ENCODE measurements at regions not wholly inside any gene's neighbourhood (a gene's known extent, or its start where the extent isn't known, plus 50 kb on each side); places are given as distances from the start of the nearest gene placed in this dataset.
"Not testable (repeated sequence)": the region's sequence is repeated elsewhere in the genome, so short reads cannot be mapped to it uniquely, and the experiment has no call there.

DNA sequence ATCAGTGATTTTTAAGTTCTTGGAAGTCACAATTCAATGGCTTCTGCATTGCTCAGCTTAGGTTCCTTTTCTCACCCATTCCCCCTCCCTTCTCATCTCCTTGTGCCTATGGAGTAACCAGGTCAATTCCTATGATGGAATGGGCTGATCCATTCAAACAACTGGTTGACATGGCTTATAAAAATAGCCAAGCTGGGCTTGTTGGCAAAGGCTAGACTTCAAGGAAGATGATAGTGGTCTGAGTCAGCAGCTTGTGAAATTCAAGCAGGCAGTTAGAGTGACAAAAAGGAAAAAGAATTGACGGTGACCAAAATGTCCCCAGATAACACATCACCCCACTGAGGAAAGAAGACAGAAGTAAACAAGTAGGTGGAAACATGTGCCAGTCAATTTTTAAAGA is 119.9 kb upstream of the PCED1B start:
- TF ChIP-seq, protein P1, sequence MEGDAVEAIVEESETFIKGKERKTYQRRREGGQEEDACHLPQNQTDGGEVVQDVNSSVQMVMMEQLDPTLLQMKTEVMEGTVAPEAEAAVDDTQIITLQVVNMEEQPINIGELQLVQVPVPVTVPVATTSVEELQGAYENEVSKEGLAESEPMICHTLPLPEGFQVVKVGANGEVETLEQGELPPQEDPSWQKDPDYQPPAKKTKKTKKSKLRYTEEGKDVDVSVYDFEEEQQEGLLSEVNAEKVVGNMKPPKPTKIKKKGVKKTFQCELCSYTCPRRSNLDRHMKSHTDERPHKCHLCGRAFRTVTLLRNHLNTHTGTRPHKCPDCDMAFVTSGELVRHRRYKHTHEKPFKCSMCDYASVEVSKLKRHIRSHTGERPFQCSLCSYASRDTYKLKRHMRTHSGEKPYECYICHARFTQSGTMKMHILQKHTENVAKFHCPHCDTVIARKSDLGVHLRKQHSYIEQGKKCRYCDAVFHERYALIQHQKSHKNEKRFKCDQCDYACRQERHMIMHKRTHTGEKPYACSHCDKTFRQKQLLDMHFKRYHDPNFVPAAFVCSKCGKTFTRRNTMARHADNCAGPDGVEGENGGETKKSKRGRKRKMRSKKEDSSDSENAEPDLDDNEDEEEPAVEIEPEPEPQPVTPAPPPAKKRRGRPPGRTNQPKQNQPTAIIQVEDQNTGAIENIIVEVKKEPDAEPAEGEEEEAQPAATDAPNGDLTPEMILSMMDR (conservative IDR thresholded peaks at IDR 0.05), result no peak
- no peak for TF ChIP-seq ZFX (IDR thresholded peaks at IDR 0.05)
- H3K27ac ChIP-seq, result no peak overlapping the region

DNA sequence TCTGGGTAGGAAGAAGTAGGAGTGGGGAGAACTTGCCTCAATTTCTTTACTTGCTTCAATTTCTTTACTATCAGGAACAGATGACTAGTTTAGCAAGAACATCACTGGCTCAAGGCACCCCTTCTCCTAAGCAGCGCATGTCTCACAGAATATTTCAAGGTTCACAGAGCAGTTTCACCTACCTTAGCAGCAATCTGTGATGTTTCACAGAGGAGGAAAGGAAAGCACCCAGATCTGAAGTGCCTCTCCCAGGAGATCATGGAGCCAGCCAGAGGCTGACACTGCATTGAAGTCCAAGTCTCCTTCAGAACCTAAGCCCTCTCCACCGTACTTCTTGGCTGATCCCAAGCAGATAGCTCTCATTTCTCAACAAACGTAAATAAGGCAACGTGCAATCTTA is 118.7 kb upstream of the PCED1B start:
- no peak overlapping the region for H3K27ac ChIP-seq
- no peak for TF ChIP-seq ZFX (IDR thresholded peaks at IDR 0.05)
- TF ChIP-seq, protein P1 (conservative IDR thresholded peaks at IDR 0.05), result no peak

DNA sequence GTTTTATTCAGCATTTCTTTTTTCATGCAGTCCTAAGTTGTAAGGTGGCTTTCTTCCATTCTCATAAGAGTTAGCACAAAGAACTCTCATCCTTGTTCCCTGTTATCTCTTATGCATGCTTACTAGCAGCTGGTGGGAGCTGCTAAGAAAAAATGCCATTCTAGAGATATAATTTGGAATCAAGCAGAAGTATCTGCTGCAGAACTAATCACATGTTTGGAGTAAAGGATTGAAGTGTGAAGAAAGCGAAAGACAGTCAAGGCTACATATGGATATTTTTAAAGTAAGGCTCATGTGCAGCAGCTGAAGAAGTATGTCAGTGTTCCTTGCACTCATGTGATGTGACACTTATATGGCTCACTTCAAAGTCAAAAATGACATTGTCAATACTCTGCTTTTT is 116.2 kb upstream of the PCED1B start:
- peak overlapping the region; percentile 36; the same call in 1 of the 2 replicates for H3K27ac ChIP-seq
- TF ChIP-seq, protein P1 (conservative IDR thresholded peaks at IDR 0.05), result no peak
- no peak for TF ChIP-seq ZFX (IDR thresholded peaks at IDR 0.05)

DNA sequence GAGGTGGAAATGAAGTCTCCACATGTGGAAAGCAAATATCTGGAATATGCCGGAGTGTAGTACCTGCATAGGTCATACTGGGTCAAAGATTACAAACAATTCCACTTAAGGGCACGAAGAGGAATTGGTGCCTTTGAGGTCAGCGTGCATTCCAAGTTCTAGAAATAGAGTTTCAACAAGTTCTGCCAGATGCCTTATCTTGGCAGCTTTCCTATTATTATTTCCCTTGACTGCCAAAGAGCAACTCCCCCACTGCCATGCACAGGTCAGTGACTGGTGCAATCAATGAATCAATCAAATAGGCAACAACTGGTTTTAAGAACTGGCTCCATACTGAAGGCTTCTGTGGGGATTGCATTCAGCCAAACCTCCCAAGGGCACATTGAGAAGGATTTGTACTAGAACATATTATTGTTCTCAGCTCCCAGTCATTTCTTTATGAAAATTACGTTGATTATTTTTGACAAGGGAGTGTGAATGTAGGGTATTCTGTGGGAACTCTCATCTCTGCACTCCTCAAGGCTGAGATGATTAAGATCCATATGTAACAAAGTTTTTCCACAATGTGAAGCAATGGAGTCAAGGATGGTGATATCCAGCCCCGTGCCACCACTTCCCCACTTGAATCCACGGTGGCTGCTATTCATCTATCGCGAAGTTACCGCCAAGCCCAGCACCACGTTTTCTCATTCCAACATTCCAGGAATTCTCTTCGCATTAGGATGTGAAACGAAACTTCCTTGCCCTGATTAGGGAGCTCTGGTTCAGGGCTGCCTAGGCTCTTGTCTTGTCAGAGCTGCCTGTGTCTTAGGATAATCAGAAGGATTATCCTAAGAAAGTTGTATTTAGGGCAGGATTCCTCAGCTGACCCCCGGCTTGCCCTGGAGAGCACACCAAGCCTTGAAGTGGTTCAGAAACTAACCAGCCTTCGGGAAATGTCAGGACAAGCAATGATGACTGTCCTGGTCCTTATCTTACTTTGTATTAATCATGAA is 115.1 kb upstream of the PCED1B start:
- H3K27ac ChIP-seq, result peak overlapping the region; percentile 36; the same call in 1 of the 2 replicates

GRCh38 chr12:46965137-46965536 is 114.3 kb upstream of the PCED1B start:
- H3K27ac ChIP-seq, result no peak overlapping the region
- no peak for TF ChIP-seq ZFX (IDR thresholded peaks at IDR 0.05)
- TF ChIP-seq, protein P1 (conservative IDR thresholded peaks at IDR 0.05), result no peak

More for the DNA sequence above, 115.1 kb upstream of the PCED1B start:
- TF ChIP-seq ZFX (IDR thresholded peaks at IDR 0.05), result no peak
- TF ChIP-seq, protein P1 (conservative IDR thresholded peaks at IDR 0.05), result no peak

DNA sequence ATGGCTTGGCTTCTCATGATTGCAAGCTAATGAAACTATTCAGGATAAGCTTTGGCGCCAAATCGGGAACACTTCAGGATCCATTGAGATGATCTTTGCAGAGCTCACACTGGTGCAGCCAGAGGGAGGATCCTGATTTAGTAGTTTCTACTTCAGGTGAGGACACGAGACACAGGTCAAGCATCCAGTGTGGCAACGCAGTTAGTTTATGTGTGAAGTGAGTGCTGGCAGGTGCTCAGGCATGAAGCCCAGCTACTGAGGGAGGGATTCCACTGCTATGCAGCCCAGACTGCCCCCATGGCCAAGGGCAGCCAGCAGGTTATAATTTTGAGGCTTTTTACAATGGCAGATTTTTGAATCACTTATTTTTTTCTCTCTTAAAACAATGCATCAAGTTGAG is 113.5 kb upstream of the PCED1B start:
- no peak overlapping the region for H3K27ac ChIP-seq
- TF ChIP-seq ZFX (IDR thresholded peaks at IDR 0.05), result no peak
- TF ChIP-seq, protein P1 (conservative IDR thresholded peaks at IDR 0.05), result no peak

GRCh38 chr12:46970636-46971035 is 108.8 kb upstream of the PCED1B start:
- H3K27ac ChIP-seq, result no peak overlapping the region
- no peak for TF ChIP-seq ZFX (IDR thresholded peaks at IDR 0.05)
- TF ChIP-seq, protein P1 (conservative IDR thresholded peaks at IDR 0.05), result no peak

- H3K27ac ChIP-seq, result not testable (repeated sequence)
Measured at GRCh38 chr12:46973937-46974336, 105.5 kb upstream of the PCED1B start.
